GM12891 (cell line): ENCODE measurements at regions not wholly inside any gene's neighbourhood (a gene's known extent, or its start where the extent isn't known, plus 50 kb on each side); places are given as distances from the start of the nearest gene placed in this dataset.
A peak's percentile ranks its signal among the peaks of the same experiment; 100 is the strongest.

ENCODE experiments used
- POLR2AphosphoS5 ChIP-seq: IDR thresholded peaks from 2 replicates; pipeline ENCODE4 v1.6.1; 2011; ENCODE audit warnings: low read depth, low read length, control low read depth
- POU2F2 ChIP-seq: IDR thresholded peaks from 2 replicates; pipeline ENCODE4 v1.6.1; 2011; ENCODE audit warnings: low read depth, mild to moderate bottlenecking, control low read depth, low read length, moderate library complexity

DNA sequence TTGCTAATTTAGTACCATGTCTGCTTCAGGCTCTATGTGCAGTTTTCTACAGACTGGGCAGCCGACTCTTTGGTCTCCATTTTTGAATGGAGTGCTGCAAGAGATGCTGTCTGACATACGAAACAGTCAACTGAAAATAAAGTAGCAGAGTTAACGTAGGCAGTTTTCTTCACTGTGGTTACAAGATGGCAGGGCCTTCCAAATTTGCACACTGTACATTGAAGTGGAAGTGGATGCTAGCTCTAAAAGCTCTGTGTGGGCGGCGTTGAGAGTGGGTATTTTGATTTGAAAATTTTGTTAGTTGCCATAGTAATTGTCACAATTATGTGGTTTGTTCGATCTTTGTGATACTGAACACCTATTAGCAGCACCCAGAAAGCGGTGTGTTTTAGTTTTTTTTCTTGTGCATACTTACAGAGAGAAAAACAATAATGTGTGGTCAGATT, 154.9 kb upstream of the ATP2B1 start:
- TF ChIP-seq POLR2AphosphoS5, result 0 out of 2 replicates have a peak, but pooled peaks have one; percentile 23
- TF ChIP-seq POU2F2, result no peak
